HepG2 (cell line): ENCODE measurements at regions not wholly inside any gene's neighbourhood (a gene's known extent, or its start where the extent isn't known, plus 50 kb on each side); places are given as distances from the start of the nearest gene placed in this dataset.

Experiments
- ASH2L ChIP-seq: fragments of 300-600, 200-600 bp; sonication (generic); IDR thresholded peaks from 2 replicates; pipeline ENCODE4 v1.7.0; 2017; ENCODE audit warnings: low read depth, mild to moderate bottlenecking, moderate library complexity, mixed read lengths, low read length; ENCODE audit not compliant: insufficient read length
- CBX5 ChIP-seq: sonication (generic); formaldehyde crosslinking; IDR thresholded peaks from 2 replicates; pipeline ENCODE4 v1.4.0; 2020; ENCODE audit warnings: missing genetic modification reagents, borderline replicate concordance
- SRF ChIP-seq: IDR thresholded peaks from 2 replicates; pipeline ENCODE4 v1.6.1; 2011; ENCODE audit warnings: mild to moderate bottlenecking, low read depth, low read length, moderate library complexity
- SRSF9 ChIP-seq: fragments of 200-400 bp; formaldehyde crosslinking; IDR thresholded peaks from 2 replicates; pipeline ENCODE4 v1.6.1; 2018; ENCODE audit warnings: borderline replicate concordance, mild to moderate bottlenecking, low read depth, low read length; ENCODE audit not compliant: insufficient read depth, poor library complexity, severe bottlenecking
- ZBTB4 ChIP-seq: sonication (generic); formaldehyde crosslinking; IDR thresholded peaks from 2 replicates; pipeline ENCODE4 v1.4.0; 2020; ENCODE audit warnings: missing genetic modification reagents, mild to moderate bottlenecking, borderline replicate concordance

GRCh38 chr2:55761526-55761925 is 67.9 kb upstream of the PNPT1 start:
- TF ChIP-seq SRF (no peak), SRSF9 (no peak), ZBTB4 (CRISPR knock-in tag) (no peak), CBX5 (CRISPR knock-in tag) (no peak), ASH2L (no peak)
